ENCODE measurements at regions not wholly inside any gene's neighbourhood (a gene's known extent, or its start where the extent isn't known, plus 50 kb on each side); places are given as distances from the start of the nearest gene placed in this dataset.
"Not testable (repeated sequence)": the region's sequence is repeated elsewhere in the genome, so short reads cannot be mapped to it uniquely, and the experiment has no call there.

DNA sequence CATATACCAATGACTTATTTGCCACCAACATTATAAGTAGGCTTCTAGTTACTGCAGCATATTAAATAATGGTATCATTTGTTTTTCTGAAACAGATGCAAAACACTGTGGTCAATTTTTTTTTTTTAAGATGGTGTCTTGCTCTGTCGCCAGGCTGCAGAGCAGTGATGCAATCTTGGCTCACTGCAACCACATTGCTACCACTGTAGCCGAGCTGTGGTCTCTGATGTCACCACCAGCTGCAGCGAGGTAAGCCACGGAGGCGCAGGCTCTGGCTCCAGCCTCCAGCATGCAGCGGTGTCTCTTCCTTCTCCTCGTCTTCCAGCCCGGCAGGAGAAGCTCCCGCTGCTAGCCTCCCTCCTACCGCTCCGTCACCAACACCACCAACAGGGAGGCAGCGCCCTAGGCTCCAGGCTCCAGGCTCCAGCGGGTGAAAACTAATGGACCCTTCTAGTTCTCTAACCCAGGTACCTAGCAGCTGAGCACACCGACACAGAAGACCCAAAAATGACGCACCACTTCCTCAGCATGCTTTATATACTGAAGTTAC lies 840.8 kb downstream of the SPATA31A1 start:
- not testable (repeated sequence) for ATAC-seq

DNA sequence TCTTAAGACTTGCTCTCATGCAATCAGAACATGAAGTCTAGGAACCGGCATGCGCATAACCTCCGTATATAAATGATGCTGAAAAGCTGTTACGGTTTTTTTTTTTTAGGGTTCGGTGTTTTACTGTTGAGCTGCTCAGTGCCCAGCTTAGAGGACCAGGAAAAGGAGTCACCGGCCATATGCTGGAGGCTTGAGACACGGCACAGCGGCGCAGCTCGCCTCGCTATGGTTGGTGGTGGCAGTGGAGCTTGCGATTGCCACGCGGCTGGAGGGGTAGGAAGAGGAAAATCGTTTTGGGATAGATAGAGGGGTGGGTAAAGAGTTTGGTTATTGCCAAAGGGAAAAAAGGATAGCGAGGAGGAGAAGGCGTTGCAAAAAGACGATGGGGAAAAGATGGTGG lies 841.3 kb downstream of the SPATA31A1 start:
- H3K9me3 ChIP-seq (ENCODE audit: control insufficient read depth in 1 of 2, insufficient read depth in 1 of 2, low read depth in 1 of 2, low read length in 2 of 2); H3K9ac ChIP-seq (ENCODE audit: low read length); H3K27ac ChIP-seq (ENCODE audit: low read depth, low read length); ATAC-seq; H3K36me3 ChIP-seq (ENCODE audit: control insufficient read depth in 1 of 2, insufficient read depth in 2 of 2, low read length in 2 of 2); POLR2A ChIA-PET; H3K79me2 ChIP-seq (ENCODE audit: insufficient read depth, low read length); CTCF ChIA-PET; DNase-seq (ENCODE audit: low read depth, low spot score); H3K4me3 ChIP-seq (replicated peaks in 1 of 2; ENCODE audit: low read depth in 1 of 2, low read length in 2 of 2); RAD21 ChIA-PET (ENCODE audit: low non-redundant PET in 1 of 2, low total read pairs in 2 of 2, uncharacterized antibody in 2 of 2, unreplicated experiment in 2 of 2); H4K20me1 ChIP-seq (ENCODE audit: insufficient read depth); H3K9me2 ChIP-seq (ENCODE audit: insufficient read depth); H3K4me1 ChIP-seq (ENCODE audit: control insufficient read depth in 1 of 2, insufficient read depth in 2 of 2, low read length in 2 of 2); intact Hi-C loops (cut with micrococcal nuclease); H3K27me3 ChIP-seq (ENCODE audit: insufficient read depth, low read length); H3K4me2 ChIP-seq (ENCODE audit: low read length); H2AFZ ChIP-seq (ENCODE audit: low read depth, low read length, poor library complexity, severe bottlenecking); BruUV-seq (replicated peaks): not testable (repeated sequence)

More for the DNA sequence above, 840.8 kb downstream of the SPATA31A1 start:
- H3K9me3 ChIP-seq (ENCODE audit: control insufficient read depth in 1 of 2, insufficient read depth in 1 of 2, low read depth in 1 of 2, low read length in 2 of 2); BruUV-seq (replicated peaks); intact Hi-C loops (cut with micrococcal nuclease); H3K4me3 ChIP-seq (replicated peaks in 1 of 2; ENCODE audit: low read depth in 1 of 2, low read length in 2 of 2); H3K9me2 ChIP-seq (ENCODE audit: insufficient read depth); H3K4me2 ChIP-seq (ENCODE audit: low read length); POLR2A ChIA-PET; H3K27me3 ChIP-seq (ENCODE audit: insufficient read depth, low read length); DNase-seq (ENCODE audit: low read depth, low spot score); H4K20me1 ChIP-seq (ENCODE audit: insufficient read depth); CTCF ChIA-PET; H3K79me2 ChIP-seq (ENCODE audit: insufficient read depth, low read length); RAD21 ChIA-PET (ENCODE audit: low non-redundant PET in 1 of 2, low total read pairs in 2 of 2, uncharacterized antibody in 2 of 2, unreplicated experiment in 2 of 2); H3K36me3 ChIP-seq (ENCODE audit: control insufficient read depth in 1 of 2, insufficient read depth in 2 of 2, low read length in 2 of 2); H3K4me1 ChIP-seq (ENCODE audit: control insufficient read depth in 1 of 2, insufficient read depth in 2 of 2, low read length in 2 of 2); H2AFZ ChIP-seq (ENCODE audit: low read depth, low read length, poor library complexity, severe bottlenecking); H3K27ac ChIP-seq (ENCODE audit: low read depth, low read length); H3K9ac ChIP-seq (ENCODE audit: low read length): not testable (repeated sequence)

DNA sequence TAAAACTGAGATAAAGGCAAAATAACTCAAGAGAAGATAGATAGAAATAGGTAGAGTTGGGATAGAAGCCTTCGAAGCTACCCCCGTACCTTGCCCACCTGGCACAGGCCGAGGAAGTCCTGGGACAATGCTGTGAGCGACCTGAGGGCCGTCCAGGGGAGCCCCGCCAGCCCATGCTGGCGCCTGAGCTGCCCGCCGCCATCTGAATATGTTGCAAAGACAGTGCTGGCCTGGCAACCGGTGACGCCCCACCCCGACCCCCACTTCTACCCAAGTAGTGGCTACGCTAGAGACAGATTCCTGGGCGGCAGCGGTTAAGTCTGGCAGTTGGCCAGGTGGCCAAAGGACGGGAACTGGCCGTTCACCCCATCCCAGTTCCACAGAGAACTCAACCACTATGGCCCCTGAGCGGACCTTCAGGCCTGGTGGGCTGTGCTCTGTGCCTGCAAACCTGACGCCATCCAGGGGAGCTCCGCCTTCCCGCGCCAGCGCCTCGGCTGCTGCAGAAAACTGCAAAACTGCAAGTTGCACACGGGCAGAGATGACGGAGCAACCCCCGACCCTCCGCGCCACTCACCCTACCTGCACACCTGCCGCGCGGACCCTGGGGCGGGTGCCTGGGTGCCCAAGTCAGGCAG lies 866.2 kb downstream of the SPATA31A1 start:
- RAD21 ChIA-PET (ENCODE audit: low non-redundant PET in 1 of 2, low total read pairs in 2 of 2, uncharacterized antibody in 2 of 2, unreplicated experiment in 2 of 2); H3K27ac ChIP-seq (ENCODE audit: low read depth, low read length); CTCF ChIA-PET; H3K79me2 ChIP-seq (ENCODE audit: insufficient read depth, low read length); POLR2A ChIA-PET; BruUV-seq (replicated peaks); H3K9me3 ChIP-seq (ENCODE audit: control insufficient read depth in 1 of 2, insufficient read depth in 1 of 2, low read depth in 1 of 2, low read length in 2 of 2); H3K9me2 ChIP-seq (ENCODE audit: insufficient read depth); H3K4me1 ChIP-seq (ENCODE audit: control insufficient read depth in 1 of 2, insufficient read depth in 2 of 2, low read length in 2 of 2); ATAC-seq; H2AFZ ChIP-seq (ENCODE audit: low read depth, low read length, poor library complexity, severe bottlenecking); H3K9ac ChIP-seq (ENCODE audit: low read length); intact Hi-C loops (cut with micrococcal nuclease); H3K27me3 ChIP-seq (ENCODE audit: insufficient read depth, low read length); DNase-seq (ENCODE audit: low read depth, low spot score); H3K4me2 ChIP-seq (ENCODE audit: low read length); H3K4me3 ChIP-seq (replicated peaks in 1 of 2; ENCODE audit: low read depth in 1 of 2, low read length in 2 of 2); H3K36me3 ChIP-seq (ENCODE audit: control insufficient read depth in 1 of 2, insufficient read depth in 2 of 2, low read length in 2 of 2); H4K20me1 ChIP-seq (ENCODE audit: insufficient read depth): not testable (repeated sequence)

DNA sequence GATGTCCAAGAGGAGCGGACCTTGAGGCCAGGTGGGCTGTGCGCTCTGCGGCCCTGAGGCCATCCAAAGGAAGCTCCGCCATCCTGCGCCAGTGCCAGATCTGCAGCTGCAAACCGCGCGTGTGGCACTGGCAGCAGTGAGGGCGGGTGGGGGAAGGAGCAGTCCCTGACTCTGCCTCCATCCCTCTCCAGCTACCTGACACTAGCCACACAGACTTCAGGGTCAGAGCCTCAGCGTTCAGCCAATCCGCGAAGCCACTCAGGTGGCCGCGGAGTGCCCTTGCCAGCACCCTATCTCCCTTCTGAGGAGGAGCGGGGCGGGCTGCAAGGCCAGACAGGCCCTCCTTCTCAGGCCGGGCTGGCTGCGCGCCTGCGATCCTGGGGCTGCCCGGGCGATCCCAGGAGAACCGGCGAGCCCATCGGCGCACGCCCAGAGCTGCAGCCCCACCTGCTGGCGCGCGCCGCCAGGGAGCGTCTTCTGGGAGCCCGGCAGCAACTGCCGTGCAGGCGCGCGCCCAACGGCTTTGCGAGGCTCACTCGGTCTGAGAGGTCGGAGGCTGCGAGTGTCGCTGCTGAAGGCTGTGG lies 867.2 kb downstream of the SPATA31A1 start:
- DNase-seq (ENCODE audit: low read depth, low spot score); H3K27ac ChIP-seq (ENCODE audit: low read depth, low read length); H3K4me2 ChIP-seq (ENCODE audit: low read length); CTCF ChIA-PET; H2AFZ ChIP-seq (ENCODE audit: low read depth, low read length, poor library complexity, severe bottlenecking); H3K79me2 ChIP-seq (ENCODE audit: insufficient read depth, low read length); H4K20me1 ChIP-seq (ENCODE audit: insufficient read depth); H3K27me3 ChIP-seq (ENCODE audit: insufficient read depth, low read length); RAD21 ChIA-PET (ENCODE audit: low non-redundant PET in 1 of 2, low total read pairs in 2 of 2, uncharacterized antibody in 2 of 2, unreplicated experiment in 2 of 2); intact Hi-C loops (cut with micrococcal nuclease); H3K9me2 ChIP-seq (ENCODE audit: insufficient read depth); H3K4me1 ChIP-seq (ENCODE audit: control insufficient read depth in 1 of 2, insufficient read depth in 2 of 2, low read length in 2 of 2); H3K9ac ChIP-seq (ENCODE audit: low read length); POLR2A ChIA-PET; BruUV-seq (replicated peaks); H3K9me3 ChIP-seq (ENCODE audit: control insufficient read depth in 1 of 2, insufficient read depth in 1 of 2, low read depth in 1 of 2, low read length in 2 of 2); H3K36me3 ChIP-seq (ENCODE audit: control insufficient read depth in 1 of 2, insufficient read depth in 2 of 2, low read length in 2 of 2); H3K4me3 ChIP-seq (replicated peaks in 1 of 2; ENCODE audit: low read depth in 1 of 2, low read length in 2 of 2): not testable (repeated sequence)
- ATAC-seq: peak; percentile 58; the same call in 1 of the 2 replicates

Data from HCT116 (cell line).